ENCODE measurements at regions not wholly inside any gene's neighbourhood (a gene's known extent, or its start where the extent isn't known, plus 50 kb on each side); places are given as distances from the start of the nearest gene placed in this dataset.

- H3K9me3 Mint-ChIP-seq = peaks cover 0 to 3% (median 0%) of the 10 kb centered on the region in 7 donors
- no peak overlapping the region for H3K4me2 ChIP-seq (replicated peaks; ENCODE audit: extremely low read depth, low read length, poor library complexity, severe bottlenecking)
- intact Hi-C loops (cut with micrococcal nuclease) = no loop called here
- H3K27ac ChIP-seq (ENCODE audit: low read depth in 1 of 2, low read length in 2 of 2) = no peak overlapping the region
- no peak for TF ChIP-seq CTCF (IDR thresholded peaks at IDR 0.05)
- no peak overlapping the region for H2AFZ ChIP-seq (ENCODE audit: insufficient read depth, low read depth, low read length, poor library complexity, severe bottlenecking)
- no CpG with 5 or more reads among the region's 4 CpGs for WGBS (ENCODE audit: insufficient coverage)
- H3K4me1 ChIP-seq (ENCODE audit: control insufficient read depth in 1 of 2, insufficient read depth in 2 of 2, low read length in 2 of 2) = no peaks in the 10 kb centered on the region
- H3K36me3 Mint-ChIP-seq = no peaks in the 10 kb centered on the region
- no peaks in the 10 kb centered on the region for H3K9me3 ChIP-seq (replicated peaks in 1 of 2; ENCODE audit: control insufficient read depth in 1 of 2, insufficient read depth in 1 of 2, low read length in 2 of 2)
- H3K4me3 Mint-ChIP-seq = no peak overlapping the region
- peak overlapping the region in 1 of 7 donors; percentile 1 for H3K27ac Mint-ChIP-seq
- no peaks in the 10 kb centered on the region for H3K36me3 ChIP-seq (replicated peaks in 1 of 2; ENCODE audit: control insufficient read depth in 1 of 2, insufficient read depth in 2 of 2, low read length in 2 of 2)
- no peak for DNase-seq
- no peak overlapping the region for H3K4me3 ChIP-seq (replicated peaks in 1 of 3; ENCODE audit: low read depth in 2 of 3, low read length in 3 of 3)
- peaks cover 5% of the 10 kb centered on the region for H3K4me1 Mint-ChIP-seq
- peaks cover 0 to 4% (median 2%) of the 10 kb centered on the region in 3 donors for H3K27me3 Mint-ChIP-seq (ENCODE audit: low read depth in 3 of 3)
- no peaks in the 10 kb centered on the region for H4K20me1 ChIP-seq (ENCODE audit: insufficient read depth, low read length)
- no peaks in the 10 kb centered on the region for H3K79me2 ChIP-seq (ENCODE audit: insufficient read depth, low read length)
- no peaks in the 10 kb centered on the region for H3K27me3 ChIP-seq (ENCODE audit: control insufficient read depth in 2 of 2, insufficient read depth in 2 of 2, low read length in 2 of 2)
- H3K9ac ChIP-seq (ENCODE audit: insufficient read depth, low read length, poor library complexity, severe bottlenecking) = no peak overlapping the region
Observed at GRCh38 chr10:43778571-43778970, 129.9 kb upstream of the ZNF32 start.

GRCh38 chr10:43775384-43775783, 126.7 kb upstream of the ZNF32 start:
- DNase-seq = no peak
- H3K4me1 ChIP-seq (ENCODE audit: control insufficient read depth in 1 of 2, insufficient read depth in 2 of 2, low read length in 2 of 2) = no peaks in the 10 kb centered on the region
- no peaks in the 10 kb centered on the region for H3K36me3 Mint-ChIP-seq
- intact Hi-C loops (cut with micrococcal nuclease) = no loop called here
- H3K4me3 Mint-ChIP-seq = no peak overlapping the region
- H3K9me3 ChIP-seq (replicated peaks in 1 of 2; ENCODE audit: control insufficient read depth in 1 of 2, insufficient read depth in 1 of 2, low read length in 2 of 2) = no peaks in the 10 kb centered on the region
- H3K27ac ChIP-seq (ENCODE audit: low read depth in 1 of 2, low read length in 2 of 2) = no peak overlapping the region
- H3K9me3 Mint-ChIP-seq = peaks cover 0 to 5% (median 2%) of the 10 kb centered on the region in 7 donors
- no peak overlapping the region for H3K27ac Mint-ChIP-seq
- H3K4me3 ChIP-seq (replicated peaks in 1 of 3; ENCODE audit: low read depth in 2 of 3, low read length in 3 of 3) = no peak overlapping the region
- no peak for TF ChIP-seq CTCF (IDR thresholded peaks at IDR 0.05)
- H3K27me3 Mint-ChIP-seq (ENCODE audit: low read depth in 3 of 3) = peaks cover 0 to 4% (median 2%) of the 10 kb centered on the region in 3 donors
- H3K27me3 ChIP-seq (ENCODE audit: control insufficient read depth in 2 of 2, insufficient read depth in 2 of 2, low read length in 2 of 2) = no peaks in the 10 kb centered on the region
- no peaks in the 10 kb centered on the region for H4K20me1 ChIP-seq (ENCODE audit: insufficient read depth, low read length)
- no peak overlapping the region for H2AFZ ChIP-seq (ENCODE audit: insufficient read depth, low read depth, low read length, poor library complexity, severe bottlenecking)
- H3K79me2 ChIP-seq (ENCODE audit: insufficient read depth, low read length) = no peaks in the 10 kb centered on the region
- no peak overlapping the region for H3K4me2 ChIP-seq (replicated peaks; ENCODE audit: extremely low read depth, low read length, poor library complexity, severe bottlenecking)
- H3K4me1 Mint-ChIP-seq = peaks cover 3% of the 10 kb centered on the region
- WGBS (ENCODE audit: insufficient coverage) = 97% methylated on average over 12 of the region's 12 CpGs
- H3K9ac ChIP-seq (ENCODE audit: insufficient read depth, low read length, poor library complexity, severe bottlenecking) = no peak overlapping the region
- H3K36me3 ChIP-seq (replicated peaks in 1 of 2; ENCODE audit: control insufficient read depth in 1 of 2, insufficient read depth in 2 of 2, low read length in 2 of 2) = no peaks in the 10 kb centered on the region
